HG03095 (cell line): ENCODE measurements at regions not wholly inside any gene's neighbourhood (a gene's known extent, or its start where the extent isn't known, plus 50 kb on each side); places are given as distances from the start of the nearest gene placed in this dataset.
"Not testable (repeated sequence)": the region's sequence is repeated elsewhere in the genome, so short reads cannot be mapped to it uniquely, and the experiment has no call there.

Experiments used
- ATAC-seq: cut with Tn5 transposase; IDR thresholded peaks from one replicate; pipeline ENCODE4 v1.9.1; 2021; ENCODE audit warnings: moderate library complexity; ENCODE audit not compliant: unreplicated experiment

GRCh38 chr1:170445096-170445495 is 86.9 kb upstream of the GORAB start:
- ATAC-seq = no peak

- no peak for ATAC-seq
These were observed 83.3 kb upstream of the GORAB start for GRCh38 chr1:170448661-170449158.

- not testable (repeated sequence) for ATAC-seq
These were observed 74.5 kb upstream of the GORAB start for GRCh38 chr1:170457325-170458050.

GRCh38 chr1:170460001-170460400 is 72.0 kb upstream of the GORAB start:
- no peak for ATAC-seq

GRCh38 chr1:170460414-170461155 is 71.4 kb upstream of the GORAB start:
- no peak for ATAC-seq

- no peak for ATAC-seq
These were observed 70.6 kb upstream of the GORAB start for GRCh38 chr1:170461291-170461747.

GRCh38 chr1:170461762-170462384 is 70.1 kb upstream of the GORAB start:
- no peak for ATAC-seq

GRCh38 chr1:170470121-170470520 is 61.8 kb upstream of the GORAB start:
- no peak for ATAC-seq

- no peak for ATAC-seq
These were observed 60.4 kb upstream of the GORAB start for GRCh38 chr1:170471398-170472053.

GRCh38 chr1:170481000-170481399 is 51.0 kb upstream of the GORAB start:
- ATAC-seq = no peak
